ENCODE measurements at regions not wholly inside any gene's neighbourhood (a gene's known extent, or its start where the extent isn't known, plus 50 kb on each side); places are given as distances from the start of the nearest gene placed in this dataset.

GRCh38 chr5:107269678-107270077 lies 401.1 kb downstream of the EFNA5 start:
- BruUV-seq (replicated peaks): no TSS peak
- no peaks in the 10 kb centered on the region for H3K36me3 ChIP-seq (ENCODE audit: insufficient read depth, low read length)
- ChIA-PET POLR2A (interaction anchor here (1.9 kb wide), 1 partner anchor 16 kb away, joined by 4 read pairs; no protein-coding TSS in a partner anchor), CTCF (ENCODE audit: unreplicated experiment) (no interaction called here)
- no peak for TF ChIP-seq CTCF (conservative IDR thresholded peaks at IDR 0.05; ENCODE audit: low read length)
- TF ChIP-seq EZH2phosphoT487 (IDR thresholded peaks at IDR 0.05; ENCODE audit: borderline replicate concordance, low read depth, low read length): no peak
- H3K4me1 ChIP-seq (ENCODE audit: insufficient read depth, low read length, poor library complexity, severe bottlenecking): peaks cover 4% of the 10 kb centered on the region
- H3K27ac ChIP-seq (ENCODE audit: low read depth, low read length, poor library complexity, severe bottlenecking): no peak overlapping the region
- no peak overlapping the region for H3K4me2 ChIP-seq (ENCODE audit: low read length)
- no peaks in the 10 kb centered on the region for H4K20me1 ChIP-seq (ENCODE audit: insufficient read depth, low read length)
- H3K79me2 ChIP-seq (ENCODE audit: insufficient read depth, low read depth, low read length): no peaks in the 10 kb centered on the region
- intact Hi-C loops (cut with micrococcal nuclease; ENCODE audit: unreplicated experiment): loop anchor here (5.0 kb wide), 1 partner anchor 243 kb away; no protein-coding TSS in a partner anchor
- H3K9me3 ChIP-seq (ENCODE audit: low read length): no peaks in the 10 kb centered on the region
- no peak overlapping the region for H2AFZ ChIP-seq (ENCODE audit: low read length)
- no peaks in the 10 kb centered on the region for H3K9me2 ChIP-seq (ENCODE audit: insufficient read depth, low read length)
- no peak overlapping the region for H3K4me3 ChIP-seq (ENCODE audit: low read depth, low read length, poor library complexity, severe bottlenecking)
- DNase-seq (ENCODE audit: low spot score): no peak

- H3K36me3 ChIP-seq (ENCODE audit: insufficient read depth, low read length): no peaks in the 10 kb centered on the region
- no peak overlapping the region for H3K27ac ChIP-seq (ENCODE audit: low read depth, low read length, poor library complexity, severe bottlenecking)
- no peak overlapping the region for H3K4me2 ChIP-seq (ENCODE audit: low read length)
- H3K79me2 ChIP-seq (ENCODE audit: insufficient read depth, low read depth, low read length): no peaks in the 10 kb centered on the region
- H3K9me2 ChIP-seq (ENCODE audit: insufficient read depth, low read length): no peaks in the 10 kb centered on the region
- no peak overlapping the region for H3K4me3 ChIP-seq (ENCODE audit: low read depth, low read length, poor library complexity, severe bottlenecking)
- ChIA-PET CTCF (ENCODE audit: unreplicated experiment) (no interaction called here), POLR2A (interaction anchor here (1.9 kb wide), 1 partner anchor 16 kb away, joined by 4 read pairs; no protein-coding TSS in a partner anchor)
- DNase-seq (ENCODE audit: low spot score): no peak
- H3K9me3 ChIP-seq (ENCODE audit: low read length): no peaks in the 10 kb centered on the region
- H3K4me1 ChIP-seq (ENCODE audit: insufficient read depth, low read length, poor library complexity, severe bottlenecking): peaks cover 9% of the 10 kb centered on the region
- TF ChIP-seq CTCF (conservative IDR thresholded peaks at IDR 0.05; ENCODE audit: low read length) (no peak), EZH2phosphoT487 (IDR thresholded peaks at IDR 0.05; ENCODE audit: borderline replicate concordance, low read depth, low read length) (no peak)
- no peak overlapping the region for H2AFZ ChIP-seq (ENCODE audit: low read length)
- no peaks in the 10 kb centered on the region for H4K20me1 ChIP-seq (ENCODE audit: insufficient read depth, low read length)
- intact Hi-C loops (cut with micrococcal nuclease; ENCODE audit: unreplicated experiment): loop anchor here (5.0 kb wide), 1 partner anchor 243 kb away; no protein-coding TSS in a partner anchor
- no TSS peak for BruUV-seq (replicated peaks)
These were observed 401.5 kb downstream of the EFNA5 start for GRCh38 chr5:107269256-107269655.

- no TSS peak for BruUV-seq (replicated peaks)
- Histone ChIP-seq H3K79me2 (ENCODE audit: insufficient read depth, low read depth, low read length) (no peaks in the 10 kb centered on the region), H3K36me3 (ENCODE audit: insufficient read depth, low read length) (no peaks in the 10 kb centered on the region), H3K27ac (ENCODE audit: low read depth, low read length, poor library complexity, severe bottlenecking) (no peak overlapping the region), H3K4me3 (ENCODE audit: low read depth, low read length, poor library complexity, severe bottlenecking) (no peak overlapping the region), H3K9me2 (ENCODE audit: insufficient read depth, low read length) (no peaks in the 10 kb centered on the region), H2AFZ (ENCODE audit: low read length) (no peak overlapping the region), H3K4me2 (ENCODE audit: low read length) (no peak overlapping the region), H4K20me1 (ENCODE audit: insufficient read depth, low read length) (no peaks in the 10 kb centered on the region), H3K4me1 (ENCODE audit: insufficient read depth, low read length, poor library complexity, severe bottlenecking) (peaks cover 19% of the 10 kb centered on the region), H3K9me3 (ENCODE audit: low read length) (no peaks in the 10 kb centered on the region)
- no peak for TF ChIP-seq EZH2phosphoT487 (IDR thresholded peaks at IDR 0.05; ENCODE audit: borderline replicate concordance, low read depth, low read length)
- TF ChIP-seq CTCF (conservative IDR thresholded peaks at IDR 0.05; ENCODE audit: low read length): no peak
- CTCF ChIA-PET (ENCODE audit: unreplicated experiment): interaction anchor here (1.1 kb wide), 1 partner anchor 20 kb away, joined by 5 read pairs; no protein-coding TSS in a partner anchor
- DNase-seq (ENCODE audit: low spot score): no peak
- POLR2A ChIA-PET: interaction anchor here (1.1 to 1.4 kb wide), 3 partner anchors 8 to 20 kb away, joined by 3 to 5 read pairs (median 3); no protein-coding TSS in a partner anchor
- intact Hi-C loops (cut with micrococcal nuclease; ENCODE audit: unreplicated experiment): loop anchor here (5.0 kb wide), 1 partner anchor 244 kb away; no protein-coding TSS in a partner anchor
These were observed 402.5 kb downstream of the EFNA5 start for GRCh38 chr5:107268241-107268640.
